Heart right ventricle (tissue), 16 donors: ENCODE measurements at regions not wholly inside any gene's neighbourhood (a gene's known extent, or its start where the extent isn't known, plus 50 kb on each side); places are given as distances from the start of the nearest gene placed in this dataset.

Experiments
- ATAC-seq, 8 donors: fragments of 200-7000 bp; cut with Tn5 transposase; one replicate each; pipeline ENCODE4 v1.9.1; 2020; ENCODE audit warnings: mild to moderate bottlenecking in 8 of 8, moderate library complexity in 8 of 8, moderate number of reproducible peaks in 1 of 8
- DNase-seq, 2 donors: peaks; one replicate each; pipeline ENCODE4 v3.0.0-alpha.2; 2020
- H3K27ac ChIP-seq, 10 donors: fragments of 200-600 bp; sonication (generic) in 2 of 10; one replicate each; pipeline versions ENCODE4 v1.5.0 to v1.8.0; 2020 to 2022; ENCODE audit warnings: mild to moderate bottlenecking in 3 of 10
- H3K27me3 ChIP-seq, 7 donors: fragments of 200-600 bp; one replicate each; pipeline ENCODE4 v1.8.0; 2021 to 2022; ENCODE audit warnings: mild to moderate bottlenecking in 2 of 7
- H3K36me3 ChIP-seq, 9 donors: fragments of 200-600 bp; sonication (generic) in 1 of 9; one replicate each; pipeline versions ENCODE4 v1.5.0 to v1.8.0; 2020 to 2022; ENCODE audit warnings: mild to moderate bottlenecking in 2 of 9
- H3K4me1 ChIP-seq, 9 donors: fragments of 200-600 bp; sonication (generic) in 1 of 9; one replicate each; pipeline versions ENCODE4 v1.5.0 to v1.8.0; 2020 to 2022; ENCODE audit warnings: mild to moderate bottlenecking in 4 of 9
- H3K4me3 ChIP-seq, 10 donors: fragments of 200-600 bp; sonication (generic) in 2 of 10; one replicate each; pipeline versions ENCODE4 v1.5.0 to v1.8.0; 2020 to 2022; ENCODE audit warnings: mild to moderate bottlenecking in 7 of 10, moderate library complexity in 2 of 10
- H3K9me3 ChIP-seq, 11 donors: fragments of 200-600 bp in 10 of 11; sonication (generic) in 2 of 11; one replicate each; pipeline versions ENCODE4 v1.5.0 to v1.8.0; 2013 to 2022; ENCODE audit warnings: mild to moderate bottlenecking in 2 of 11, control low read depth in 1 of 11, moderate library complexity in 1 of 11
- WGBS, 2 donors: extraction: QIAGEN DNeasy Blood & Tissue Kit; methylation state at CpG; one replicate each; pipeline ENCODE4 v1.1.7; 2013; ENCODE audit warnings: inconsistent platforms in 1 of 2; 5-methylcytosine and 5-hydroxymethylcytosine counted together
- intact Hi-C, 10 donors: fragments of 100-400 bp; cut with DNase I; formaldehyde crosslinking; loops; one replicate each; pipeline versions ENCODE4 v1.11.1 to v1.14.2; 2022
- TF ChIP-seq, protein P1 (sequence below), 9 donors: fragments of 200-600 bp; sonication (generic) in 2 of 9; IDR thresholded peaks; one replicate each; pipeline versions ENCODE4 v1.5.0 to v1.8.0; 2021 to 2022; ENCODE audit warnings: antibody characterized with exemption in 9 of 9, mild to moderate bottlenecking in 5 of 9, moderate library complexity in 1 of 9
- donor health status: Arrhythmogenic right ventricular cardiomyopathy.
- donor health status: ischemic (EF 13 %, LVEDD 7.1; RV severe dilation, severe dysfunction).
- donor health status: healthy with polysubstance abuse.
- donor health status: DM: no; HTN: yes; CAD: no.
- donor health status: DM: no; HTN: no; CAD: no.
- donor health status: ischemic (EF 25% LVEDD 6.9; RV normal size, moderate dysfunction).
- donor health status: ischemic (EF 25% LVEDD 5.7; RV mildly dilated, moderate dysfunction).
- donor health status: healthy.
- donor health status: DM: yes; HTN: yes; CAD: no.
- donor health status: Ischemic cardiomyopathy.
- donor health status: ischemic (EF 35%, LVEDD 5.7; RV mildly dilated, moderate dysfunction).
- donor health status: nonischemic (EF 11% LVEDD 7.7; RV severe dilation, severe dysfunction).
- donor health status: DM: yes; HTN: yes; CAD: no.
- donor health status: PGD.
- donor health status: ischemic (EF 29% LVEDD 5.4; RV normal size, mild dysfunction).
- donor health status: nonischemic (EF 23%, LVEDD 6.1; RV moderate dilation, normal function).

- no peak overlapping the region for H3K27ac ChIP-seq
- H3K27me3 ChIP-seq, result no peaks in the 10 kb centered on the region
- intact Hi-C loops, result no loop called here
- peaks cover 0 to 28% (median 3%) of the 10 kb centered on the region in 11 donors for H3K9me3 ChIP-seq
- TF ChIP-seq, protein P1, sequence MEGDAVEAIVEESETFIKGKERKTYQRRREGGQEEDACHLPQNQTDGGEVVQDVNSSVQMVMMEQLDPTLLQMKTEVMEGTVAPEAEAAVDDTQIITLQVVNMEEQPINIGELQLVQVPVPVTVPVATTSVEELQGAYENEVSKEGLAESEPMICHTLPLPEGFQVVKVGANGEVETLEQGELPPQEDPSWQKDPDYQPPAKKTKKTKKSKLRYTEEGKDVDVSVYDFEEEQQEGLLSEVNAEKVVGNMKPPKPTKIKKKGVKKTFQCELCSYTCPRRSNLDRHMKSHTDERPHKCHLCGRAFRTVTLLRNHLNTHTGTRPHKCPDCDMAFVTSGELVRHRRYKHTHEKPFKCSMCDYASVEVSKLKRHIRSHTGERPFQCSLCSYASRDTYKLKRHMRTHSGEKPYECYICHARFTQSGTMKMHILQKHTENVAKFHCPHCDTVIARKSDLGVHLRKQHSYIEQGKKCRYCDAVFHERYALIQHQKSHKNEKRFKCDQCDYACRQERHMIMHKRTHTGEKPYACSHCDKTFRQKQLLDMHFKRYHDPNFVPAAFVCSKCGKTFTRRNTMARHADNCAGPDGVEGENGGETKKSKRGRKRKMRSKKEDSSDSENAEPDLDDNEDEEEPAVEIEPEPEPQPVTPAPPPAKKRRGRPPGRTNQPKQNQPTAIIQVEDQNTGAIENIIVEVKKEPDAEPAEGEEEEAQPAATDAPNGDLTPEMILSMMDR (IDR thresholded peaks at IDR 0.05), result no peak
- H3K4me1 ChIP-seq, result no peaks in the 10 kb centered on the region
- DNase-seq (no peak), ATAC-seq (no peak)
- H3K4me3 ChIP-seq, result no peak overlapping the region
- H3K36me3 ChIP-seq, result no peaks in the 10 kb centered on the region
- WGBS, 2 donors, result 63 to 71% methylated on average over 4 of the region's 4 CpGs
Measured at GRCh38 chr4:117847849-117848248, 186.4 kb upstream of the NDST3 start.

DNA sequence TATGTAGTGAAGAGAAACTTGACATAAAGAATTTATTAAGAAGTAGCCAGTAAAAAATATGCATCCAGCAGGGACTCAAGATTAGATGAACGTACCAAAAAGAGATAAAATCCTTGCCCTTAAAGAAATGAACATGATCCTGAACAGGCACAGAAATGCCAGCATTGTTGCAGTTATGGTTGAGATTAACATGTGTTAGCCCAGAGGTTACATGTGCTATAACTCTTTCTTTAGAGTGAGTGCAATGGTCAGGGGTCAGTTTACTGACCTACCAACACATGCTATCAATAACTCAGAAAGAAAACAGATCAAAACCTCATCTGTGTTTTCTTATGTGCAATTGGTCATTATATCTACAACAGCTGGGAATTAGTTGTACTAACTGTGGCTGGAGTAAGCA lies 166.1 kb upstream of the NDST3 start:
- no peak overlapping the region for H3K27ac ChIP-seq

GRCh38 chr4:117873779-117874178 lies 160.5 kb upstream of the NDST3 start:
- Histone ChIP-seq H3K27ac (no peak overlapping the region), H3K9me3 (no peaks in the 10 kb centered on the region), H3K27me3 (no peaks in the 10 kb centered on the region), H3K4me1 (no peaks in the 10 kb centered on the region), H3K4me3 (no peak overlapping the region), H3K36me3 (no peaks in the 10 kb centered on the region)
- 69 to 78% methylated on average over 2 of the region's 2 CpGs for WGBS, 2 donors
- TF ChIP-seq, protein P1 (IDR thresholded peaks at IDR 0.05), result no peak
- intact Hi-C loops, result no loop called here
- ATAC-seq (no peak), DNase-seq (no peak)

More for the DNA sequence above, 166.1 kb upstream of the NDST3 start:
- Histone ChIP-seq H3K4me3 (no peak overlapping the region), H3K9me3 (no peaks in the 10 kb centered on the region), H3K4me1 (no peaks in the 10 kb centered on the region), H3K36me3 (no peaks in the 10 kb centered on the region), H3K27me3 (no peaks in the 10 kb centered on the region)
- TF ChIP-seq, protein P1 (IDR thresholded peaks at IDR 0.05), result no peak
- 39 to 40% methylated on average over 1 of the region's 1 CpG for WGBS, 2 donors
- no peak for DNase-seq
- intact Hi-C loops, result no loop called here
- ATAC-seq, result no peak

- WGBS, 2 donors, result 67 to 75% methylated on average over 1 of the region's 1 CpG
- no peaks in the 10 kb centered on the region for H3K36me3 ChIP-seq
- H3K4me3 ChIP-seq, result no peak overlapping the region
- intact Hi-C loops, result no loop called here
- TF ChIP-seq, protein P1 (IDR thresholded peaks at IDR 0.05), result no peak
- no peak for ATAC-seq
- no peak for DNase-seq
- H3K27me3 ChIP-seq, result no peaks in the 10 kb centered on the region
- no peak overlapping the region for H3K27ac ChIP-seq
- no peaks in the 10 kb centered on the region for H3K9me3 ChIP-seq
- no peaks in the 10 kb centered on the region for H3K4me1 ChIP-seq
Measured at GRCh38 chr4:117874216-117874615, 160.1 kb upstream of the NDST3 start.
